Stomach (tissue), 4 donors: ENCODE measurements at regions not wholly inside any gene's neighbourhood (a gene's known extent, or its start where the extent isn't known, plus 50 kb on each side); places are given as distances from the start of the nearest gene placed in this dataset.

Experiments used
- CTCF ChIP-seq, 7 experiments: fragments of 450-650 bp in 4 of 7; fragments of 200-600 bp in 3 of 7; sonication (generic) in 3 of 7; IDR thresholded peaks; one replicate each; pipeline ENCODE4 v1.5.1; 2016 to 2019; ENCODE audit warnings: antibody characterized with exemption in 7 of 7, control low read depth in 2 of 7, mild to moderate bottlenecking in 1 of 7
- POLR2A ChIP-seq, 4 donors: fragments of 450-650 bp; IDR thresholded peaks; one replicate each; pipeline ENCODE4 v1.6.1; 2016; ENCODE audit warnings: antibody characterized with exemption in 4 of 4, control low read depth in 2 of 4, mild to moderate bottlenecking in 1 of 4, moderate library complexity in 1 of 4

DNA sequence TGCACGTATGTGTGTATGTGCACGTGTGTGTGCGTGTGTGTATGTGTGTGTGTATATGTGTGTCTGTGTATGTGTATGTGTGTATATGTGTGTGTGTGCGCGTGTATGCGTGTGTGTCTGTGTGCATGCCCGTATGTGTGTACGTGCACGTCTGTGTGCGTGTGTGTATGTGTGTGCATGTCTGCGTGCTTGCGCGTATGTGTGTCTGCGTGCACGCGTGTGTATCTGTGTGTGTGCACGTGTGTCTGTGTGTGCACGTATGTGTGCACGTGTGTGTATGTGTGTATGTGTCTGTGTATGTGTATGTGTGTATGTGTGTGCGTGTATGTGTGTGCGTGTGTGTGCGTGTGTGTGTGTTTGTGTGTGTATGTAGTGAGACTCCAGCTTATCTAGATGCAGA lies 97.5 kb upstream of the SPATS2L start:
- TF ChIP-seq POLR2A (IDR thresholded peaks at IDR 0.05) (no peak), CTCF (IDR thresholded peaks at IDR 0.05) (no peak)
